ENCODE measurements at regions not wholly inside any gene's neighbourhood (a gene's known extent, or its start where the extent isn't known, plus 50 kb on each side); places are given as distances from the start of the nearest gene placed in this dataset.

DNA sequence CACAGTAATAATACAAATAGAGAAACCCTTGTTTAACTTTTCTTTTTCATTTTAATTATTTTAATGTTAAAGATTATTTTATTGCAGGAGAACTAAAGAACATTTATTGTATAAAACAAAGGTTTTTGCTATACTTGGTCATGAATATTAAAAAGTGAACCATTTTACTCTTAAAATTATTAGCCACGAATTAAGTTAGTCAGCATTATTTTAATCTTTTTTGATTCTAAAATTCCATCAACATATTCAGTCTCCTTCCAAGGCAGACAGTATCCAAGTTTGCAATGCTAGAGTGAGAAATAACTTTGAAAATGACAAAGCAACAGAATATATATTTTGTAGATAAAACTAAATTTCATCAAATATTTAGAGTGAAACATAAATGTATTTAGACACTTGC, 110.7 kb upstream of the CDH18 start:
- ChIA-PET POLR2A (no interaction called here), CTCF (no interaction called here)
- Mint-ChIP-seq H3K4me3 (no peak overlapping the region), H3K27me3 (ENCODE audit: low read depth) (no peaks in the 10 kb centered on the region), H3K27ac (no peak overlapping the region), H3K4me1 (peaks cover 12% of the 10 kb centered on the region), H3K9me3 (0 out of 2 replicates have a peak, but pooled peaks cover 5% of the 10 kb centered on the region), H3K36me3 (no peaks in the 10 kb centered on the region)
- TF ChIP-seq CREM (CRISPR knock-in tag; IDR thresholded peaks at IDR 0.05), result no peak
- no peak for ATAC-seq
- no peak for DNase-seq (ENCODE audit: low spot score)

DNA sequence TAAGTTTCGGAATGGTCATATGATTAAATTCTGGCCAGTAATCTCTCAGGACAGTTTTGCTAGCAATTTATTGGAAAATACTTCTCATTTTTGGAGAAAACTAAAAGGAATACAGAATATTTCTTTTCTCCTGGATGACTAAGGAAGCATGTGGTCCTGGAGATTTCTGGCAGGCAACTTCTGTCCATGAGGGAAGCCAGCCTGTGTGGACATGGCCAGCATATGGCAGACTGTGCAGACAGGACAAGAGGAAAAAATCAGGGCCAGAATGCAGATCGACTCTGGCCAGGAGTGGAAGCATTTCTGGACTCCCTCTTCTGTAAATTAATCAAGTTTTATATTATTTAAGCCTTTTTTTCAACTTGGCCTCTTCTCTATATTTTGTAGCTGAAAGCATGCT, 100.4 kb upstream of the CDH18 start:
- ATAC-seq (no peak), DNase-seq (ENCODE audit: low spot score) (no peak)
- CTCF ChIA-PET, result no interaction called here
- peaks cover 27% of the 10 kb centered on the region for H3K36me3 Mint-ChIP-seq
- no peak overlapping the region for H3K4me3 Mint-ChIP-seq
- H3K27me3 Mint-ChIP-seq (ENCODE audit: low read depth), result no peaks in the 10 kb centered on the region
- TF ChIP-seq, protein P1, sequence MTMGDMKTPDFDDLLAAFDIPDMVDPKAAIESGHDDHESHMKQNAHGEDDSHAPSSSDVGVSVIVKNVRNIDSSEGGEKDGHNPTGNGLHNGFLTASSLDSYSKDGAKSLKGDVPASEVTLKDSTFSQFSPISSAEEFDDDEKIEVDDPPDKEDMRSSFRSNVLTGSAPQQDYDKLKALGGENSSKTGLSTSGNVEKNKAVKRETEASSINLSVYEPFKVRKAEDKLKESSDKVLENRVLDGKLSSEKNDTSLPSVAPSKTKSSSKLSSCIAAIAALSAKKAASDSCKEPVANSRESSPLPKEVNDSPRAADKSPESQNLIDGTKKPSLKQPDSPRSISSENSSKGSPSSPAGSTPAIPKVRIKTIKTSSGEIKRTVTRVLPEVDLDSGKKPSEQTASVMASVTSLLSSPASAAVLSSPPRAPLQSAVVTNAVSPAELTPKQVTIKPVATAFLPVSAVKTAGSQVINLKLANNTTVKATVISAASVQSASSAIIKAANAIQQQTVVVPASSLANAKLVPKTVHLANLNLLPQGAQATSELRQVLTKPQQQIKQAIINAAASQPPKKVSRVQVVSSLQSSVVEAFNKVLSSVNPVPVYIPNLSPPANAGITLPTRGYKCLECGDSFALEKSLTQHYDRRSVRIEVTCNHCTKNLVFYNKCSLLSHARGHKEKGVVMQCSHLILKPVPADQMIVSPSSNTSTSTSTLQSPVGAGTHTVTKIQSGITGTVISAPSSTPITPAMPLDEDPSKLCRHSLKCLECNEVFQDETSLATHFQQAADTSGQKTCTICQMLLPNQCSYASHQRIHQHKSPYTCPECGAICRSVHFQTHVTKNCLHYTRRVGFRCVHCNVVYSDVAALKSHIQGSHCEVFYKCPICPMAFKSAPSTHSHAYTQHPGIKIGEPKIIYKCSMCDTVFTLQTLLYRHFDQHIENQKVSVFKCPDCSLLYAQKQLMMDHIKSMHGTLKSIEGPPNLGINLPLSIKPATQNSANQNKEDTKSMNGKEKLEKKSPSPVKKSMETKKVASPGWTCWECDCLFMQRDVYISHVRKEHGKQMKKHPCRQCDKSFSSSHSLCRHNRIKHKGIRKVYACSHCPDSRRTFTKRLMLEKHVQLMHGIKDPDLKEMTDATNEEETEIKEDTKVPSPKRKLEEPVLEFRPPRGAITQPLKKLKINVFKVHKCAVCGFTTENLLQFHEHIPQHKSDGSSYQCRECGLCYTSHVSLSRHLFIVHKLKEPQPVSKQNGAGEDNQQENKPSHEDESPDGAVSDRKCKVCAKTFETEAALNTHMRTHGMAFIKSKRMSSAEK (CRISPR knock-in tag; IDR thresholded peaks at IDR 0.05; ENCODE audit: borderline replicate concordance), result no peak
- TF ChIP-seq TEAD1 (CRISPR knock-in tag; IDR thresholded peaks at IDR 0.05), result no peak
- no peak for TF ChIP-seq CREB1 (CRISPR knock-in tag; IDR thresholded peaks at IDR 0.05)
- TF ChIP-seq, protein P2, sequence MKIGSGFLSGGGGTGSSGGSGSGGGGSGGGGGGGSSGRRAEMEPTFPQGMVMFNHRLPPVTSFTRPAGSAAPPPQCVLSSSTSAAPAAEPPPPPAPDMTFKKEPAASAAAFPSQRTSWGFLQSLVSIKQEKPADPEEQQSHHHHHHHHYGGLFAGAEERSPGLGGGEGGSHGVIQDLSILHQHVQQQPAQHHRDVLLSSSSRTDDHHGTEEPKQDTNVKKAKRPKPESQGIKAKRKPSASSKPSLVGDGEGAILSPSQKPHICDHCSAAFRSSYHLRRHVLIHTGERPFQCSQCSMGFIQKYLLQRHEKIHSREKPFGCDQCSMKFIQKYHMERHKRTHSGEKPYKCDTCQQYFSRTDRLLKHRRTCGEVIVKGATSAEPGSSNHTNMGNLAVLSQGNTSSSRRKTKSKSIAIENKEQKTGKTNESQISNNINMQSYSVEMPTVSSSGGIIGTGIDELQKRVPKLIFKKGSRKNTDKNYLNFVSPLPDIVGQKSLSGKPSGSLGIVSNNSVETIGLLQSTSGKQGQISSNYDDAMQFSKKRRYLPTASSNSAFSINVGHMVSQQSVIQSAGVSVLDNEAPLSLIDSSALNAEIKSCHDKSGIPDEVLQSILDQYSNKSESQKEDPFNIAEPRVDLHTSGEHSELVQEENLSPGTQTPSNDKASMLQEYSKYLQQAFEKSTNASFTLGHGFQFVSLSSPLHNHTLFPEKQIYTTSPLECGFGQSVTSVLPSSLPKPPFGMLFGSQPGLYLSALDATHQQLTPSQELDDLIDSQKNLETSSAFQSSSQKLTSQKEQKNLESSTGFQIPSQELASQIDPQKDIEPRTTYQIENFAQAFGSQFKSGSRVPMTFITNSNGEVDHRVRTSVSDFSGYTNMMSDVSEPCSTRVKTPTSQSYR (CRISPR knock-in tag; IDR thresholded peaks at IDR 0.05), result no peak
- TF ChIP-seq MYBL2 (CRISPR knock-in tag; IDR thresholded peaks at IDR 0.05), result no peak
- no peak for TF ChIP-seq TEAD4 (CRISPR knock-in tag; IDR thresholded peaks at IDR 0.05)
- no peak for TF ChIP-seq SOX15 (CRISPR knock-in tag; IDR thresholded peaks at IDR 0.05)
- no peak for TF ChIP-seq HMGXB4 (CRISPR knock-in tag; IDR thresholded peaks at IDR 0.05)
- no peak for TF ChIP-seq AFF4 (CRISPR knock-in tag; IDR thresholded peaks at IDR 0.05; ENCODE audit: borderline replicate concordance)
- TF ChIP-seq, protein P3, sequence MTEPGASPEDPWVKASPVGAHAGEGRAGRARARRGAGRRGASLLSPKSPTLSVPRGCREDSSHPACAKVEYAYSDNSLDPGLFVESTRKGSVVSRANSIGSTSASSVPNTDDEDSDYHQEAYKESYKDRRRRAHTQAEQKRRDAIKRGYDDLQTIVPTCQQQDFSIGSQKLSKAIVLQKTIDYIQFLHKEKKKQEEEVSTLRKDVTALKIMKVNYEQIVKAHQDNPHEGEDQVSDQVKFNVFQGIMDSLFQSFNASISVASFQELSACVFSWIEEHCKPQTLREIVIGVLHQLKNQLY (CRISPR knock-in tag; IDR thresholded peaks at IDR 0.05), result no peak
- TF ChIP-seq, protein P4, sequence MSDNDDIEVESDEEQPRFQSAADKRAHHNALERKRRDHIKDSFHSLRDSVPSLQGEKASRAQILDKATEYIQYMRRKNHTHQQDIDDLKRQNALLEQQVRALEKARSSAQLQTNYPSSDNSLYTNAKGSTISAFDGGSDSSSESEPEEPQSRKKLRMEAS (CRISPR knock-in tag; IDR thresholded peaks at IDR 0.05), result no peak
- no peak for TF ChIP-seq ZNF121 (CRISPR knock-in tag; IDR thresholded peaks at IDR 0.05)
- no peak for TF ChIP-seq ETV6 (CRISPR knock-in tag; IDR thresholded peaks at IDR 0.05)
- TF ChIP-seq ZMAT4 (CRISPR knock-in tag; IDR thresholded peaks at IDR 0.05), result no peak
- no peak for TF ChIP-seq ZNF423 (CRISPR knock-in tag; IDR thresholded peaks at IDR 0.05)
- no peak for TF ChIP-seq ZNF138 (CRISPR knock-in tag; conservative IDR thresholded peaks at IDR 0.05)
- TF ChIP-seq NR1H2 (CRISPR knock-in tag; IDR thresholded peaks at IDR 0.05), result no peak
- H3K27ac Mint-ChIP-seq, result no peak overlapping the region
- POLR2A ChIA-PET, result no interaction called here
- no peaks in the 10 kb centered on the region for H3K4me1 Mint-ChIP-seq
- H3K9me3 Mint-ChIP-seq, result peaks cover 33% of the 10 kb centered on the region
